Gastroesophageal sphincter (tissue), 3 donors: ENCODE measurements at regions not wholly inside any gene's neighbourhood (a gene's known extent, or its start where the extent isn't known, plus 50 kb on each side); places are given as distances from the start of the nearest gene placed in this dataset.

Source experiments
- EP300 ChIP-seq: sonication (generic); formaldehyde crosslinking; IDR thresholded peaks from one replicate; pipeline ENCODE4 v1.6.1; 2017; ENCODE audit warnings: antibody characterized with exemption, mild to moderate bottlenecking
- POLR2A ChIP-seq, 2 donors: fragments of 450-650 bp; IDR thresholded peaks; one replicate each; pipeline ENCODE4 v1.6.1; 2017; ENCODE audit warnings: antibody characterized with exemption in 2 of 2, mild to moderate bottlenecking in 2 of 2, moderate library complexity in 1 of 2
- POLR2AphosphoS5 ChIP-seq: sonication (generic); formaldehyde crosslinking; IDR thresholded peaks from one replicate; pipeline ENCODE4 v1.6.1; 2017; ENCODE audit warnings: antibody characterized with exemption
- TF ChIP-seq, protein P1 (sequence below), 4 experiments: fragments of 200-600 bp in 2 of 4; fragments of 450-650 bp in 2 of 4; sonication (generic) in 1 of 4; IDR thresholded peaks; one replicate each; pipeline ENCODE4 v1.5.1; 2017 to 2019; ENCODE audit warnings: antibody characterized with exemption in 4 of 4, mild to moderate bottlenecking in 2 of 4, moderate library complexity in 2 of 4

DNA sequence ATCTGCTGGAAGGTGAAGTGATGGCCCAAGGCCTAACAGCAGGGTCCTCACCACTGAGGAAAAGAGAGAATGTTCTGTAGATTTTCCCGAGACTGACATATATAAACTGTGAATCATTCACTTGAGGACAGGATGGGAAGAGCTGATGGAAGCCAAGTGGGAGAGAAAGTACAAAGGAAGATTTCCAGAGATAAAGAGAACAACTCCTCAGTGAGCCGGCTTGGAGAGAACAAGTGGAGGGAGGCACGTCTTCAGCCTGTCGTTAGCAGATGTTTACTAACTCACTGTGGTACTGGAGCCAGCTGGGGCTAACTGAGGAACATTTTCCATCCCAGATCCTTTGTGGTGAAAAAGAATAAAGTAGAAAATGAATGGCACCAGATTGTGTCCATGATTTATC is 552.9 kb upstream of the TNP1 start:
- TF ChIP-seq, protein P1, sequence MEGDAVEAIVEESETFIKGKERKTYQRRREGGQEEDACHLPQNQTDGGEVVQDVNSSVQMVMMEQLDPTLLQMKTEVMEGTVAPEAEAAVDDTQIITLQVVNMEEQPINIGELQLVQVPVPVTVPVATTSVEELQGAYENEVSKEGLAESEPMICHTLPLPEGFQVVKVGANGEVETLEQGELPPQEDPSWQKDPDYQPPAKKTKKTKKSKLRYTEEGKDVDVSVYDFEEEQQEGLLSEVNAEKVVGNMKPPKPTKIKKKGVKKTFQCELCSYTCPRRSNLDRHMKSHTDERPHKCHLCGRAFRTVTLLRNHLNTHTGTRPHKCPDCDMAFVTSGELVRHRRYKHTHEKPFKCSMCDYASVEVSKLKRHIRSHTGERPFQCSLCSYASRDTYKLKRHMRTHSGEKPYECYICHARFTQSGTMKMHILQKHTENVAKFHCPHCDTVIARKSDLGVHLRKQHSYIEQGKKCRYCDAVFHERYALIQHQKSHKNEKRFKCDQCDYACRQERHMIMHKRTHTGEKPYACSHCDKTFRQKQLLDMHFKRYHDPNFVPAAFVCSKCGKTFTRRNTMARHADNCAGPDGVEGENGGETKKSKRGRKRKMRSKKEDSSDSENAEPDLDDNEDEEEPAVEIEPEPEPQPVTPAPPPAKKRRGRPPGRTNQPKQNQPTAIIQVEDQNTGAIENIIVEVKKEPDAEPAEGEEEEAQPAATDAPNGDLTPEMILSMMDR (IDR thresholded peaks at IDR 0.05): no peak
- no peak for TF ChIP-seq POLR2AphosphoS5
- no peak for TF ChIP-seq EP300
- no peak for TF ChIP-seq POLR2A (IDR thresholded peaks at IDR 0.05)
